ENCODE measurements at regions not wholly inside any gene's neighbourhood (a gene's known extent, or its start where the extent isn't known, plus 50 kb on each side); places are given as distances from the start of the nearest gene placed in this dataset.

DNA sequence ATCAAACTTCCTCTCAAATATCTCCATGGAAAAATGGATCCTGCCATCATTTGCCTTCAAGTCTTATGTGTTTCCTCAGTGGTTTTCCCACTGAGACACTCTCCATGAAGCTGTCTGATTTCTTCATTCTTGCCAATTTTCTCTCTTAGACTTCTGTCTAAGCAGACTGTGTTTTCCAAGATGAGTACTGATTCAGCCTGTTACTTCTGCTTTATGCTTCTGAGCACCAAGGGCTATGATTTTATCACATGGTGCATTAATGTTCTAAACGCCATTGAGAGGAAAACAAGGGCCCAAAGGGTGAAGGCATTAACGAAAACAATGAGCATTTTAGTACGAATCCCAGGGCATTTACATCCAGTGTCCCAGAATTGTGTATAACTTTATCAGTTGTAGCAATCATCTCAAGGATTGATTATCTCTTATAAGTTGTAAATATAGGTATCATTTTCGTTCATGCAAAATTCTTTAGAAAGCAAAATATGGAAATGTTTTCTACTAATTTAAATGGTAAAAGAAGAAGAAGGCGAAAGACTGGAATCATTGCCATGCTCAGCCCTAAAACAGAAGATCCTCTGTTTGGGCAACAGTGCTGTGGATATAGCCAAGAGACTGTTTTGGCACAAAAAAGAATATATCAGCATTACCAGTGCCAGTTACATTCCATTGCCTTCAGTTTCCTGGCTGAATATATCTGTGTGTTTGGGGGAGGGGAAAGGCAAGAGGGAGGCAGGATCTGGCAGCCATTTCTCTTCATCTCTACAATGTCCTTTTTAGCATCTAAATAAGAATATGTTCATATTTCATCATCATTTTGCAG is 537.6 kb downstream of the ANXA1 start:
- Histone ChIP-seq H3K4me3 (ENCODE audit: low read depth, low read length) (no peak overlapping the region), H3K4me1 (ENCODE audit: insufficient read depth) (no peaks in the 10 kb centered on the region), H3K27ac (ENCODE audit: low read depth) (no peak overlapping the region), H3K36me3 (ENCODE audit: insufficient read depth) (no peaks in the 10 kb centered on the region)
- DNase-seq (ENCODE audit: extremely low spot score), result no peak
- 78% methylated on average over 5 of the region's 5 CpGs for WGBS

- H3K4me1 ChIP-seq (ENCODE audit: insufficient read depth), result no peaks in the 10 kb centered on the region
- no peak overlapping the region for H3K4me3 ChIP-seq (ENCODE audit: low read depth, low read length)
- no peak for DNase-seq (ENCODE audit: extremely low spot score)
- 41% methylated on average over 1 of the region's 1 CpG for WGBS
- no peak overlapping the region for H3K27ac ChIP-seq (ENCODE audit: low read depth)
- no peaks in the 10 kb centered on the region for H3K36me3 ChIP-seq (ENCODE audit: insufficient read depth)
Measured at GRCh38 chr9:73701415-73702057, 549.9 kb downstream of the ANXA1 start.

- Histone ChIP-seq H3K36me3 (ENCODE audit: insufficient read depth) (no peaks in the 10 kb centered on the region), H3K4me1 (ENCODE audit: insufficient read depth) (no peaks in the 10 kb centered on the region), H3K27ac (ENCODE audit: low read depth) (no peak overlapping the region), H3K4me3 (ENCODE audit: low read depth, low read length) (no peak overlapping the region)
- WGBS, result 59% methylated on average over 1 of the region's 1 CpG
- DNase-seq (ENCODE audit: extremely low spot score), result no peak
Measured at GRCh38 chr9:73714294-73714693, 562.6 kb downstream of the ANXA1 start.

DNA sequence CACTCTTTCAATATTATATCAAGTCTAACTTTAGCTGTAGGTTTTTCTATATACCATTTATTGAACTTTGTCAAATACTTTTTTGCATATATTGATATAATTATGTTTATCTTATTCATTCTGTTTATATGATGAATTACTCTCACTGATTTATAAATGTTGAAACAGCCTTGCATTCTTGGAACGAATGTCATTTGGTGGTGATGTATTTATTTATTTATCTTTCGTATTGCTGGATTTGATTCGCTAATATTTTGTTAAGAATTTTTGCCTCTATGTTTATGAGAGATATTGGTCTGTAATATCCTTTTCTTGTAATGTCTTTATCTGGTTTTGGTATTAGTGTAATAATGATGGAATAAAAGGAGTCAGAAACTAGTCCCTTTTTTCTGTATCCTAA is 563.9 kb downstream of the ANXA1 start:
- no peak overlapping the region for H3K27ac ChIP-seq (ENCODE audit: low read depth)
- DNase-seq (ENCODE audit: extremely low spot score), result no peak
- 79% methylated on average over 3 of the region's 3 CpGs for WGBS
- H3K36me3 ChIP-seq (ENCODE audit: insufficient read depth), result no peaks in the 10 kb centered on the region
- H3K4me3 ChIP-seq (ENCODE audit: low read depth, low read length), result no peak overlapping the region
- no peaks in the 10 kb centered on the region for H3K4me1 ChIP-seq (ENCODE audit: insufficient read depth)

GRCh38 chr9:73719660-73720059 is 568.0 kb downstream of the ANXA1 start:
- Histone ChIP-seq H3K4me3 (ENCODE audit: low read depth, low read length) (no peak overlapping the region), H3K27ac (ENCODE audit: low read depth) (no peak overlapping the region), H3K4me1 (ENCODE audit: insufficient read depth) (no peaks in the 10 kb centered on the region), H3K36me3 (ENCODE audit: insufficient read depth) (no peaks in the 10 kb centered on the region)
- 59% methylated on average over 1 of the region's 1 CpG for WGBS
- DNase-seq (ENCODE audit: extremely low spot score), result no peak

DNA sequence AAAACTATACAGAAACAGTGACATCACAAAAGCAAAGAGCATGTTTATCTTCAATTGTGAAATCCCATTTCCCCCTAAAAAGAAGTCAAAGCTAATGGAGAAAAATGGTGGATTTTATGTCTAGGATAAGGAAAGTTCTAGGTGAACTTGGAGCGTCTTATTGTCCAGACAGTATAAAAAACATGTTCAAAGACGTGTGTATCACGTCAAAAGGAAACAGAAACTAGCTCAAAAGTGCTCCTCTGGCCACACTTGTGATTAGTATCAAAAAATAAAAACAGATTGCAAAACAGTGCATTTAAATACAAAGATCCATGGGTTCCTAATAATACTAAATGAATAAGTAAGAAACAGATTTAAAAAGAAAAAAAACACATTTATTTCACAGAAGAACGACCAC is 568.9 kb downstream of the ANXA1 start:
- WGBS, result 67% methylated on average over 4 of the region's 4 CpGs
- no peak for DNase-seq (ENCODE audit: extremely low spot score)
- H3K36me3 ChIP-seq (ENCODE audit: insufficient read depth), result no peaks in the 10 kb centered on the region
- no peak overlapping the region for H3K27ac ChIP-seq (ENCODE audit: low read depth)
- no peaks in the 10 kb centered on the region for H3K4me1 ChIP-seq (ENCODE audit: insufficient read depth)
- no peak overlapping the region for H3K4me3 ChIP-seq (ENCODE audit: low read depth, low read length)

- WGBS, result 69% methylated on average over 2 of the region's 2 CpGs
- Histone ChIP-seq H3K4me3 (ENCODE audit: low read depth, low read length) (no peak overlapping the region), H3K4me1 (ENCODE audit: insufficient read depth) (no peaks in the 10 kb centered on the region), H3K36me3 (ENCODE audit: insufficient read depth) (no peaks in the 10 kb centered on the region), H3K27ac (ENCODE audit: low read depth) (no peak overlapping the region)
- no peak for DNase-seq (ENCODE audit: extremely low spot score)
Measured at GRCh38 chr9:73736270-73736669, 584.6 kb downstream of the ANXA1 start.

GRCh38 chr9:73738741-73739530 is 587.3 kb downstream of the ANXA1 start:
- Histone ChIP-seq H3K36me3 (ENCODE audit: insufficient read depth) (no peaks in the 10 kb centered on the region), H3K27ac (ENCODE audit: low read depth) (no peak overlapping the region), H3K4me3 (ENCODE audit: low read depth, low read length) (no peak overlapping the region), H3K4me1 (ENCODE audit: insufficient read depth) (no peaks in the 10 kb centered on the region)
- DNase-seq (ENCODE audit: extremely low spot score), result no peak
- 62% methylated on average over 3 of the region's 3 CpGs for WGBS

- 34% methylated on average over 1 of the region's 1 CpG for WGBS
- Histone ChIP-seq H3K4me1 (ENCODE audit: insufficient read depth) (no peaks in the 10 kb centered on the region), H3K36me3 (ENCODE audit: insufficient read depth) (no peaks in the 10 kb centered on the region), H3K27ac (ENCODE audit: low read depth) (no peak overlapping the region), H3K4me3 (ENCODE audit: low read depth, low read length) (no peak overlapping the region)
- no peak for DNase-seq (ENCODE audit: extremely low spot score)
Measured at GRCh38 chr9:73741316-73741715, 589.7 kb downstream of the ANXA1 start.

DNA sequence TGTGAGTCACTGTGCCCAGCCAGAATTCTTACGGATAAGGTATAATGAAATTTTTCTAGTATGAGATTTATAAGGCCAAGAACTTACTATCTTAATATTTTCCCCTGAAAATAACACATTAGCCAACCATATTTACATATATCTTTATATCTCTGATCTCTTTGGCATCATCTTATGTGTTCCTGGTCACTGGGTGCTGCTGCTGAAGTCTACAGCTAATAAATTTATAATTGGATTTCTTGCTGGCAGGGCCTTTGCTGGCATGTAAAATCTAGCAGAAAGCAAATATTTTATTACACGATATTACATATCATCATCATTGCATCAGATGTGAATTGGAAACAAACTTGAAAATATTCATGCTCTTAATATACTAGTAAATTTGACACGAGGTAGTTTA is 590.7 kb downstream of the ANXA1 start:
- WGBS, result 78% methylated on average over 3 of the region's 3 CpGs
- Histone ChIP-seq H3K27ac (ENCODE audit: low read depth) (no peak overlapping the region), H3K4me3 (ENCODE audit: low read depth, low read length) (no peak overlapping the region), H3K4me1 (ENCODE audit: insufficient read depth) (no peaks in the 10 kb centered on the region), H3K36me3 (ENCODE audit: insufficient read depth) (no peaks in the 10 kb centered on the region)
- no peak for DNase-seq (ENCODE audit: extremely low spot score)

DNA sequence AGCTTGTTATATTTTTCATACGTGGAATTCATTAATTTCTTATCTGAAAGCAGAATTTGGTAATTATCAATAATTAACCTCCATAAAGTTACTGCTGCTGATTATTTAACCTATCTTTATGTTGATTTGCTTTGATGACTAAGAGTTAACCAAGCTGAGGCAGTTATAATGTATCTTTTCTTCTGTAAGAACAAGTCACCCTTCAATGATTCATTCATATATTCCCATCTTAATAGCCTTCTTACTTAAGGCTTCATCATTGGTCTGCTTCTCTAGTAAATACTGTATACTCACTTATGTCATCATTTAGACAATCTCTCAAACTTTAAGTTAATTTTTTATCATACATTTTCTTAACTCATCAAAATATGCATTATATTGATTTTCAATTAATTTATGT is 592.2 kb downstream of the ANXA1 start:
- 54% methylated on average over 1 of the region's 1 CpG for WGBS
- Histone ChIP-seq H3K36me3 (ENCODE audit: insufficient read depth) (no peaks in the 10 kb centered on the region), H3K4me3 (ENCODE audit: low read depth, low read length) (no peak overlapping the region), H3K4me1 (ENCODE audit: insufficient read depth) (no peaks in the 10 kb centered on the region), H3K27ac (ENCODE audit: low read depth) (no peak overlapping the region)
- DNase-seq (ENCODE audit: extremely low spot score), result no peak

DNA sequence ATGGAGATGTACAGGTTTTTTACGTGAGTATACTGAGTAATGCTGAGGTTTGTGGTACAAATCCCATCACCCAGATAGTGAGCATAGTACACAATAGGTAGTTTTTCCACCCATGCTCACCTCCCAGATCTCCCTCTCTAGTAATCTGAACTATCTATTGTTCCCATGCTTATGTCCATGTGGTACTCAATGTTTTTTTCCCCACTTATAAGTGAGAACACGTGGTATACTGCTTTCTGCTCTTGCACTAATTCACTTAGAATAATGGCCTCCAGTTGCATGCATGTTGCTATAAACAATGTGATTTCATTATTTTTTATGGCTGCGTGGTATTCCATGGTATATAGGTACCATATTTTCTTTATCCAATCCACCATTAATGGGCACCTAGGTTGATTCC is 593.9 kb downstream of the ANXA1 start:
- Histone ChIP-seq H3K4me1 (ENCODE audit: insufficient read depth) (no peaks in the 10 kb centered on the region), H3K36me3 (ENCODE audit: insufficient read depth) (no peaks in the 10 kb centered on the region), H3K4me3 (ENCODE audit: low read depth, low read length) (no peak overlapping the region), H3K27ac (ENCODE audit: low read depth) (no peak overlapping the region)
- 84% methylated on average over 3 of the region's 3 CpGs for WGBS
- no peak for DNase-seq (ENCODE audit: extremely low spot score)

DNA sequence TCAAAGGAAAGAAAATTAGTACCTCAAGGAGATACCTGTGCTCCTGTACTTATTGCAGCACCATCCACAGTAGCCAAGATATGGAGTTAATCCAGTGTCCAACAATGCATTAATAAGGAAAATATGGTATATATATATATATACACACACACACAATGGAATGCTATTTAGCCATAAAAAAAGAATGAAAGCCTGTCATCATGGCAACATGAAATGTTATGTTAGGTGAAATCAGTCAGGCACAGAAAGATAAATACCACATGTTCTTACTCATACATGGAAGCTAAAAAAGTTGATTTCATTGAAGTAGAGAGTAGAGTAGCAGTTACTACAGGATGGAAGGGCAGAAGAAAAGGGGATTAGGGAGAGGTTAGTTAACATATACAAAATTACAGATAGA is 601.5 kb downstream of the ANXA1 start:
- DNase-seq (ENCODE audit: extremely low spot score), result no peak
- Histone ChIP-seq H3K36me3 (ENCODE audit: insufficient read depth) (no peaks in the 10 kb centered on the region), H3K4me1 (ENCODE audit: insufficient read depth) (no peaks in the 10 kb centered on the region), H3K27ac (ENCODE audit: low read depth) (no peak overlapping the region), H3K4me3 (ENCODE audit: low read depth, low read length) (no peak overlapping the region)

DNA sequence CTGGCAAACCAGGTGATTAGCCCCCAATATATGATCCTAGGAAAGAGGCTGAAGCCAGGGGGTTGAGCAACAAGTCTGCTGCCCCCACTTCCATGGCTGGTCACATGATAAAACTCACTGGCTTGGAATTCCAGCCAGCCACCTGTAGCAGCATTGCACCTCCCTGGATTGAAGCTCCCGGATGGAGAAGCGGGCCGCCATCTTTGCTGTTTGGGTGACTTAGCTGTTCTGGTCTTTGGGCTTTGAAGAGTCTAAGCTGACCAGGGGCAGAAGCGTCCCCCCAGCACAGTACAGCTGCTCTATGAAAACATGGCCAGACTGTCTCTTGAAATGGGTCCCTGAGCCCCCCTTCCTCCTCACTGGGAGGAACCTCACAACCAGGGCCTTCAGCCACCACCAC is 610.2 kb downstream of the ANXA1 start:
- no peak overlapping the region for H3K4me3 ChIP-seq (ENCODE audit: low read depth, low read length)
- no peak for DNase-seq (ENCODE audit: extremely low spot score)
- H3K27ac ChIP-seq (ENCODE audit: low read depth), result no peak overlapping the region
- 90% methylated on average over 4 of the region's 4 CpGs for WGBS
- no peaks in the 10 kb centered on the region for H3K36me3 ChIP-seq (ENCODE audit: insufficient read depth)
- H3K4me1 ChIP-seq (ENCODE audit: insufficient read depth), result no peaks in the 10 kb centered on the region

Data from urinary bladder (tissue), 3 donors.